GM21360 (cell line): ENCODE measurements at regions not wholly inside any gene's neighbourhood (a gene's known extent, or its start where the extent isn't known, plus 50 kb on each side); places are given as distances from the start of the nearest gene placed in this dataset.
"Not testable (repeated sequence)": the region's sequence is repeated elsewhere in the genome, so short reads cannot be mapped to it uniquely, and the experiment has no call there.

Source experiments
- ATAC-seq: cut with Tn5 transposase; IDR thresholded peaks from one replicate; pipeline ENCODE4 v1.9.1; 2021; ENCODE audit warnings: mild to moderate bottlenecking, moderate library complexity; ENCODE audit not compliant: unreplicated experiment

DNA sequence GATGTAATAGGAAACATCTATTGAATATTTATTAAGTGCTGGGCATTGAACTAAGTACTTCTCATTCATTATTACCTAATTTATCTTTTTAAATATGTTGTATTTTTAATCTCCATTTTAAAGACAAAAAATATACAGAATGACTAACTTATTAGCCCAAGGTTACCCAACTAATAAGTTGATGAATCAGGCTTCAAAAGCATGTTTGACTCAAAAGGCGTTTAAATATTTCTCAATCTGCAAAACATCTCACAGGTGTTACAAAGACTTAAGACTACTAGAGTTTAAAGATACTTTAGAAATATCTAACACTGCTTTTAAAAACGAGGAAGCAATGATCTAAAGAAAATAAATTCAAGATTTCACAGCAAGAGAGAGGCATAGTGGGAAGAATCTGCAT, 457.4 kb upstream of the DCN start:
- ATAC-seq: no peak

- no peak for ATAC-seq
Measured at GRCh38 chr12:91639327-91639726, 456.7 kb upstream of the DCN start.

GRCh38 chr12:91637789-91638624, 455.4 kb upstream of the DCN start:
- ATAC-seq: no peak

DNA sequence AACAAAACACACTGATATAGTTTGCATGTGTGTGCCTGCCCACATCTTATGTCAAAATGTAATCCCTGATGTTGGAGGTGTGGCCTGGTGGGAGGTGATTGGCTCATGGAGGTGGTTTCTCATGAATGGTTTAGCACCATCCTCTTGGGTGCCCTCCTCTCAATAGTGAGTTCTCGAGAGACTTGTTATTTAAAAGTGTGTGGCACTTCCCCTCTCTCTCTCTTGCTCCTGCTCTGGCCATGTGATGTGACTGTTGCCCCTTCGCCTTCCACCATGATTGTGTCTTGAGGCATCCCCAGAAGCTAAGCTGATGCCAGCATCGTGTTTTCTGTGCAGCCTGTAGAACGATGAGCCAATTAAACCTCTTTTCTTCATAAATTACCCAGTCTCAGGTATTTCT, 454.1 kb upstream of the DCN start:
- ATAC-seq: no peak

- not testable (repeated sequence) for ATAC-seq
Measured at GRCh38 chr12:91634386-91634713, 451.7 kb upstream of the DCN start.

DNA sequence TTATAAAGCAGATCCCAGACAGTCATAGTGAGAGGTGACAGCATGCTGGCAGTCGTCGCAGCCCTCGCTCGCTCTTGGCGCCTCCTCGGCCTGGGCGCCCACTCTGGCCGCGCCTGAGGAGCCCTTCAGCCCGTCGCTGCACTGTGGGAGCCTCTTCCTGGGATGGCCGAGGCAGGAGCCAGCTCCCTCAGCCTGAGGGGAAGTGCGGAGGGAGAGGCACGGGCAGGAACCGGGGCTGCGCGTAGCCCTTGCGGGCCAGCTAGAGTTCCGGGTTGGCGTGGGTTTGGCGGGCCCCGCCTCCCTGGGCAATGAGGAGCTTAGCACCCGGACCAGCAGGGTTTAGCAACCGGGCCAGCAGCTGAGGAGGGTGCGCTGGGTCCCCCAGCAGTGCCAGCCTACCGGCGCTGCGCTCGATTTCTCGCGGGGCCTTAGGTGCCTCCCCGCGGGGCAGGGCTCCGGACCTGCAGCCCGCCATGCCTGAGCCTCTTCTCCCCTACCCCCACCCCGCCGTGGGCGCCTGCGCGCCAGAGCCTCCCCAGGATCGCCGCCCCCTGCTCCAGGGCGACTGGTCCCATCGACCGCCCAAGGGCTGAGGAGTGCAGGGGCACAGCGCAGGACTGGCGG, 451.2 kb upstream of the DCN start:
- ATAC-seq: no peak

GRCh38 chr12:91633206-91633605, 450.6 kb upstream of the DCN start:
- no peak for ATAC-seq

- ATAC-seq: no peak
Measured at GRCh38 chr12:91632042-91632786, 449.6 kb upstream of the DCN start.

DNA sequence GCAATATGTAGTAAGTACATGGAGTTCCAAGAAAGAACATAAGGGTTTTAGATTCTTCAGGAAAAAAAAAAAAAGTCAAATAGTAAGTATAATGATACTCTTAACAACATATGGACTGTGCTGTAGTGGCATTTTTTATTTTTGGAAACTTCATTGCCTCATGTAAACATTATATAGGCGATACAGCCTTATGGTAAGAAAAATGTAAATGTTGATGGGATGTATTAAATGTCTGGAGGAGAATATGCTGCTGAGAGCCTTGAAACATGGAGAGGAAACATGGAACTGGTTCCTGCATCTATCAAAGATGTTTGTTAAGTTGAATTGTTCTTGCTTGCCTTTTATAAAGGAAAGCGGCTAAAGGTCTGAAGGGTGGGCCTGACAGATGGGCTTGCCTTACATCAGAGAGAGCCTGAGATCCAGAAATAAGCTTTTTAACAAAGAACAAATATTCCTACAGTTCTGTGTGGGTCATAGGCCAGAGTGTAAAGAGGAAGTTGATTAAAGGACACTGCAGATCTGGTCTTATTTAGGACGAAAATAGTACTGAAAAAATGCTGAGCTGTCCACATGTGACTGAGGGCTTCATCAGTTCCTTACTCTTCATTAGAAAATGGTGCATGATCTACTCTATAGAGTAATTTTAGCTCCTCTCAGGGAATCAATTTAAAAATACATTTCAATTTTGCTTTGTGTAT, 448.1 kb upstream of the DCN start:
- no peak for ATAC-seq

DNA sequence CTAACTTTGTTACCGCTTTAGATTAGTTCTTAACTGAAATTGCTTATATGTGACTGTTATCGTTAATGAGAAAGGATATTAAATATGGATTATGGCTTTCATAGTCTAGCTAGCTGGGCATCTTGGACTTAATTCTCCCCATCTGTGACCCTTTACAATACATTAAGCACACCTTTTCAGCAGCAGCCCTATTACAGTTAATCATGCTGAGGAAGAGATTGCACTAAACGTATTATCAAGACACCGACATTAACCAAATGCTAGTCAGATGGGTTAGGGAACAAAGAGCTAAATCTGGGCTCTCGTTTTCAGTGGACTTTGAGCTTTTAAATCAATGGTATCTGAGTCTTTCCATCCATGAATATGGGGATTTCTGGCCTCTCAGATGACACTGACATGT, 447.5 kb upstream of the DCN start:
- ATAC-seq: no peak

DNA sequence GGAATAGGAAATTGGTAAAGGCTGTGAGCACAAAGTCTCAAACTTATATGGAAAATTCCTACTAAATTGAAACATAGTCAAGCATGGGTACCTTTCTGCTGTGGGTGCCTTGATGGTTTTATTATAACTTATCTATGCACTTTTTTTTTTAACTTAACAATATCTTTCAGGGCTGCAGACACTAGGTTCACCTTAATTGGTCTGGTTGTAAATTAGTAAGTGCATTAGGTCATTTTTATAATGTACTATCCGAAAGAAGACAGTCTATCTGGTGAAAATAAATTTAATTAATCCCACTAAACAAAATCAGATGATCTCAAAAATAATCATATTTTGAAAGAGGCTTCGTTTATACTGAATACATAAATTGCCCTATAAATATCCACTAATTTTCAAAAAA, 446.8 kb upstream of the DCN start:
- ATAC-seq: no peak

GRCh38 chr12:91628656-91629055, 446.0 kb upstream of the DCN start:
- ATAC-seq: no peak

- ATAC-seq: no peak
Measured at GRCh38 chr12:91627225-91627624, 444.6 kb upstream of the DCN start.

DNA sequence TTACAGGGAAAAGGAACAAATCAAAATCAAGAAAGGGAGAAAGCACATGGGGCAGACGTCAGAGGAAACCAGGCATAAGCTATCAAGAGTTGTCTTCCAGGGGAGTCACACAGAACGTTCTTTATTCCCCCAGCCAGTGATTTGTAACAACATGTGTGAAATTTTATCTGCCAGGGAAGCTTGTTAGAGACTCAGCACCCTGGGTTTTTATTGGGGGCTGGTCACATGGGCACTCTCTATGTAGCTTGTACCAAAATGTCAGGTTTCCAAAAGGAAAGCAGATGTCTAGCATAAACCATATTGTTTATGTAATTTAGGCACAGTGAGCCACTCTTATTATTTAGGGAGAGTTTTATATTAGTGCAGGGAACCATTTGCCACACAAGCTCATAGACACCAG, 440.4 kb upstream of the DCN start:
- ATAC-seq: no peak

GRCh38 chr12:91622037-91622436, 439.4 kb upstream of the DCN start:
- ATAC-seq: no peak

- no peak for ATAC-seq
Measured at GRCh38 chr12:91620992-91621391, 438.4 kb upstream of the DCN start.

DNA sequence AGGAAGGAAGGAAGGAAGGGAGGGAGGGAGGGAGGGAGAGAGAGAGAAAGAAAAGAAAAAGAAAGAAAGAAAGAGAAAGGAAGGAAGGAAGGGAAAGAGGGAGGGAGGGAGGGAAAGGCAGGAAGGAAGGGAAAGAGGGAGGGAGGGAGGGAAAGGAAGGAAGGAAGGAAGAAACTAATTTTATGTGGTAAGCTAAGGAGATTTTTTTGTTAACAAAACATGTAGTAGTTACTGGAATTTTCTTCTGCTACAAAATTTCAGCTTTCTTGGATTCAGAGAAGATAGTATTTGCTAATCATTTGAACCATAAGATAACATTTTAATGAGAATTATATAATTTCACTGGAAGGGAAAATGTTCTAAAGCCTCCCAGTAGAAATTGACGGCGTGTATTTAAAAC, 437.8 kb upstream of the DCN start:
- no peak for ATAC-seq

GRCh38 chr12:91618281-91618680, 435.7 kb upstream of the DCN start:
- peak; percentile 46 for ATAC-seq

DNA sequence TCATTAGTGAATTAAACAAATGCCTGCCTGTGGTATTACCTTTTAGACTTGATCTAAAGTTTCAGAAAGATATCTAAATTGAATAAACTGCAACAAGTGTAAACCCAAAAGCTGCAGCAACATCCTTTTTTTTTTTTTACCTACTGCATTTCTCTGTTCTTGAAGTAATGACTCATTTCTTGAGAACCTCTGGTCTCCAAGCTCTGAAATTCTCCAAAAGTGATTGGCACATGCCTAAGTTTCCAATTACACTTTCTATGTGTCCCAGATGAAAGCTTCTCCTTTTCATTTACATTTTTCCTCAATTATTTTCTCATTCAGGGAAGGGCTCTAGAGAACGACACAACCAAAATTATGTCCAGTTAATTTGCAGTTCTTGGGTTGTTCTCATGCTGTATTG, 435.2 kb upstream of the DCN start:
- no peak for ATAC-seq

DNA sequence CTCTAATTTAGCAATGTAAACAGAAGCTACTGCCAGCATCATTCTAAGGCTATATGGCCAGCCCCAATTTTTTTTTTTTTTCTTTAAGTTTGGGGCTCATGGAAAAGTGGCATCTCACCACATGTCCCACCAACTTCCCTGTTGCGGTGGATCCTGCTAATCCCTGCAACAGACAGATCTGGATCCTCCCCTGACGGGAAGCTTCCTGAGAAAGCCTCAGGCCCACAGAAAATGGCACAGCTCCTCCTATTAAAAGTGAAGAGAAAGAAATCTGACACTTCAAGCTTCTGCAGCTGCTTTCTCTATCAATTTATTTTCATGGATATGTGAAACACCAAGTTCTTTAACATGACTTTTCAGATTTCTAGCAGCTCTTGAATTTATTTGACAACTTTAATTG, 433.8 kb upstream of the DCN start:
- no peak for ATAC-seq

GRCh38 chr12:91613223-91613779, 430.7 kb upstream of the DCN start:
- no peak for ATAC-seq
